Thyroid gland (tissue), 4 donors: ENCODE measurements at regions not wholly inside any gene's neighbourhood (a gene's known extent, or its start where the extent isn't known, plus 50 kb on each side); places are given as distances from the start of the nearest gene placed in this dataset.

Experiments used
- POLR2A ChIP-seq, 2 donors: fragments of 450-650 bp; IDR thresholded peaks; one replicate each; pipeline ENCODE4 v1.6.1; 2017; ENCODE audit warnings: antibody characterized with exemption in 2 of 2, mild to moderate bottlenecking in 2 of 2, moderate library complexity in 1 of 2
- TF ChIP-seq, protein P1 (sequence below), 6 experiments: fragments of 200-600 bp in 3 of 6; fragments of 450-650 bp in 3 of 6; sonication (generic) in 3 of 6; IDR thresholded peaks; one replicate each; pipeline ENCODE4 v1.5.1; 2016 to 2019; ENCODE audit warnings: antibody characterized with exemption in 6 of 6, mild to moderate bottlenecking in 2 of 6, inconsistent platforms in 1 of 6, moderate library complexity in 1 of 6

DNA sequence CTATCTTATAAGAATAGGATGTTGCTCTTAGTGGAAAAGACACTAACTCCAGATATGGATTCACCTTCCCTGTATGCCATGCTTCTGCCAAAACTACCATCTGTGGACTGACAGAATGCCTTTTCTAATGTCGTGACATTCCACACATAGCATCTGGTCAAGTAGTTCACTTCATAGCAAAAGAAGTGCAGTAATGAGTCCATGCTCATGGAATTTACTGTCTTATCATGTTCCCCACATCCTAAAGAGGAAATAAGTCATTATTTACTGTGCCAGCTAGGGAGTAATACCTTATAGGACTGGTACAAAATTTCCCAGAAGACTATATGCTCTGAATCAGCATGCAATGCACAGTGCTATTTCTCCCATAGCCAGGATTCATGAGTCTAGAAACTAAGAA, 562.4 kb downstream of the TLL1 start:
- TF ChIP-seq, protein P1, sequence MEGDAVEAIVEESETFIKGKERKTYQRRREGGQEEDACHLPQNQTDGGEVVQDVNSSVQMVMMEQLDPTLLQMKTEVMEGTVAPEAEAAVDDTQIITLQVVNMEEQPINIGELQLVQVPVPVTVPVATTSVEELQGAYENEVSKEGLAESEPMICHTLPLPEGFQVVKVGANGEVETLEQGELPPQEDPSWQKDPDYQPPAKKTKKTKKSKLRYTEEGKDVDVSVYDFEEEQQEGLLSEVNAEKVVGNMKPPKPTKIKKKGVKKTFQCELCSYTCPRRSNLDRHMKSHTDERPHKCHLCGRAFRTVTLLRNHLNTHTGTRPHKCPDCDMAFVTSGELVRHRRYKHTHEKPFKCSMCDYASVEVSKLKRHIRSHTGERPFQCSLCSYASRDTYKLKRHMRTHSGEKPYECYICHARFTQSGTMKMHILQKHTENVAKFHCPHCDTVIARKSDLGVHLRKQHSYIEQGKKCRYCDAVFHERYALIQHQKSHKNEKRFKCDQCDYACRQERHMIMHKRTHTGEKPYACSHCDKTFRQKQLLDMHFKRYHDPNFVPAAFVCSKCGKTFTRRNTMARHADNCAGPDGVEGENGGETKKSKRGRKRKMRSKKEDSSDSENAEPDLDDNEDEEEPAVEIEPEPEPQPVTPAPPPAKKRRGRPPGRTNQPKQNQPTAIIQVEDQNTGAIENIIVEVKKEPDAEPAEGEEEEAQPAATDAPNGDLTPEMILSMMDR (IDR thresholded peaks at IDR 0.05): no peak
- TF ChIP-seq POLR2A (IDR thresholded peaks at IDR 0.05): no peak
